ENCODE measurements at regions not wholly inside any gene's neighbourhood (a gene's known extent, or its start where the extent isn't known, plus 50 kb on each side); places are given as distances from the start of the nearest gene placed in this dataset.
A peak's percentile ranks its signal among the peaks of the same experiment; 100 is the strongest.

GRCh38 chr10:9016930-9017329, 962.4 kb downstream of the GATA3 start:
- ChIA-PET CTCF (no interaction called here), POLR2A (ENCODE audit: low non-redundant PET) (no interaction called here)
- TF ChIP-seq CTCF (conservative IDR thresholded peaks at IDR 0.05; ENCODE audit: low read depth): no peak
- H3K27ac ChIP-seq: no peak overlapping the region
- no peak for DNase-seq (ENCODE audit: low spot score)

- POLR2A ChIA-PET (ENCODE audit: low non-redundant PET): no interaction called here
Observed at GRCh38 chr10:9018195-9019173, 964.0 kb downstream of the GATA3 start.

GRCh38 chr10:9023206-9023605, 968.7 kb downstream of the GATA3 start:
- CTCF ChIA-PET: no interaction called here
- no peak for TF ChIP-seq CTCF (conservative IDR thresholded peaks at IDR 0.05; ENCODE audit: low read depth)
- POLR2A ChIA-PET (ENCODE audit: low non-redundant PET): no interaction called here
- no peak overlapping the region for H3K27ac ChIP-seq
- DNase-seq (ENCODE audit: low spot score): no peak

More at GRCh38 chr10:9018195-9019173, 964.0 kb downstream of the GATA3 start:
- H3K27ac ChIP-seq: no peak overlapping the region
- CTCF ChIA-PET: no interaction called here
- no peak for DNase-seq (ENCODE audit: low spot score)
- TF ChIP-seq CTCF (conservative IDR thresholded peaks at IDR 0.05; ENCODE audit: low read depth): no peak

GRCh38 chr10:9024210-9024609, 969.7 kb downstream of the GATA3 start:
- ChIA-PET POLR2A (ENCODE audit: low non-redundant PET) (no interaction called here), CTCF (interaction anchor here (1.0 kb wide), 1 partner anchor 12 kb away, joined by 3 read pairs; no protein-coding TSS in a partner anchor)
- peak; percentile 23 for DNase-seq (ENCODE audit: low spot score)
- no peak for TF ChIP-seq CTCF (conservative IDR thresholded peaks at IDR 0.05; ENCODE audit: low read depth)
- H3K27ac ChIP-seq: no peak overlapping the region

- POLR2A ChIA-PET (ENCODE audit: low non-redundant PET): no interaction called here
- no peak overlapping the region for H3K27ac ChIP-seq
- CTCF ChIA-PET: interaction anchor here (0.7 kb wide), 2 partner anchors 32 to 95 kb away, joined by 4 to 6 read pairs; no protein-coding TSS in a partner anchor
- no peak for DNase-seq (ENCODE audit: low spot score)
- no peak for TF ChIP-seq CTCF (conservative IDR thresholded peaks at IDR 0.05; ENCODE audit: low read depth)
Observed at GRCh38 chr10:9028231-9028630, 973.7 kb downstream of the GATA3 start.

- no peak overlapping the region for H3K27ac ChIP-seq
- no peak for TF ChIP-seq CTCF (conservative IDR thresholded peaks at IDR 0.05; ENCODE audit: low read depth)
- ChIA-PET CTCF (no interaction called here), POLR2A (ENCODE audit: low non-redundant PET) (no interaction called here)
- no peak for DNase-seq (ENCODE audit: low spot score)
Observed at GRCh38 chr10:9035355-9035754, 980.9 kb downstream of the GATA3 start.

All from RWPE1 (cell line).